NCI-H446 treated with DMSO at 0.1 percent for 48 hours (cell line): ENCODE measurements at regions not wholly inside any gene's neighbourhood (a gene's known extent, or its start where the extent isn't known, plus 50 kb on each side); places are given as distances from the start of the nearest gene placed in this dataset.

Source experiments
- DNase-seq: peaks from one replicate; lab custom pipeline; 2025; lab: John Stamatoyannopoulos, UW

- no peak for DNase-seq
These were observed 432.7 kb upstream of the SEMA3A start for GRCh38 chr7:84627250-84627649.

- no peak for DNase-seq
These were observed 430.3 kb upstream of the SEMA3A start for GRCh38 chr7:84624927-84625326.

GRCh38 chr7:84624527-84624926 is 429.9 kb upstream of the SEMA3A start:
- DNase-seq, result no peak

- no peak for DNase-seq
These were observed 422.9 kb upstream of the SEMA3A start for GRCh38 chr7:84617265-84618030.

GRCh38 chr7:84614821-84615501 is 420.4 kb upstream of the SEMA3A start:
- no peak for DNase-seq

GRCh38 chr7:84612981-84613681 is 418.5 kb upstream of the SEMA3A start:
- DNase-seq, result no peak

- no peak for DNase-seq
These were observed 416.8 kb upstream of the SEMA3A start for GRCh38 chr7:84611391-84611790.

- DNase-seq, result no peak
These were observed 415.8 kb upstream of the SEMA3A start for GRCh38 chr7:84610390-84610789.

- DNase-seq, result no peak
These were observed 410.7 kb upstream of the SEMA3A start for GRCh38 chr7:84605301-84605700.

GRCh38 chr7:84603545-84603944 is 409.0 kb upstream of the SEMA3A start:
- no peak for DNase-seq

GRCh38 chr7:84595026-84595425 is 400.4 kb upstream of the SEMA3A start:
- no peak for DNase-seq

GRCh38 chr7:84591897-84592296 is 397.3 kb upstream of the SEMA3A start:
- DNase-seq, result no peak

GRCh38 chr7:84589012-84589411 is 394.4 kb upstream of the SEMA3A start:
- DNase-seq, result no peak

- DNase-seq, result no peak
These were observed 388.7 kb upstream of the SEMA3A start for GRCh38 chr7:84583331-84583730.

GRCh38 chr7:84582747-84583146 is 388.2 kb upstream of the SEMA3A start:
- no peak for DNase-seq

GRCh38 chr7:84578825-84579224 is 384.2 kb upstream of the SEMA3A start:
- no peak for DNase-seq

- DNase-seq, result no peak
These were observed 374.2 kb upstream of the SEMA3A start for GRCh38 chr7:84568781-84569180.

- no peak for DNase-seq
These were observed 370.9 kb upstream of the SEMA3A start for GRCh38 chr7:84565345-84566074.

GRCh38 chr7:84553711-84554110 is 359.1 kb upstream of the SEMA3A start:
- DNase-seq, result no peak

- DNase-seq, result no peak
These were observed 354.8 kb upstream of the SEMA3A start for GRCh38 chr7:84549409-84549808.

- no peak for DNase-seq
These were observed 354.1 kb upstream of the SEMA3A start for GRCh38 chr7:84548366-84549365.
